HG02884 (cell line): ENCODE measurements at regions not wholly inside any gene's neighbourhood (a gene's known extent, or its start where the extent isn't known, plus 50 kb on each side); places are given as distances from the start of the nearest gene placed in this dataset.

Experiments used
- ATAC-seq: cut with Tn5 transposase; IDR thresholded peaks from one replicate; pipeline ENCODE4 v1.9.1; 2021; ENCODE audit warnings: mild to moderate bottlenecking, moderate library complexity; ENCODE audit not compliant: unreplicated experiment

DNA sequence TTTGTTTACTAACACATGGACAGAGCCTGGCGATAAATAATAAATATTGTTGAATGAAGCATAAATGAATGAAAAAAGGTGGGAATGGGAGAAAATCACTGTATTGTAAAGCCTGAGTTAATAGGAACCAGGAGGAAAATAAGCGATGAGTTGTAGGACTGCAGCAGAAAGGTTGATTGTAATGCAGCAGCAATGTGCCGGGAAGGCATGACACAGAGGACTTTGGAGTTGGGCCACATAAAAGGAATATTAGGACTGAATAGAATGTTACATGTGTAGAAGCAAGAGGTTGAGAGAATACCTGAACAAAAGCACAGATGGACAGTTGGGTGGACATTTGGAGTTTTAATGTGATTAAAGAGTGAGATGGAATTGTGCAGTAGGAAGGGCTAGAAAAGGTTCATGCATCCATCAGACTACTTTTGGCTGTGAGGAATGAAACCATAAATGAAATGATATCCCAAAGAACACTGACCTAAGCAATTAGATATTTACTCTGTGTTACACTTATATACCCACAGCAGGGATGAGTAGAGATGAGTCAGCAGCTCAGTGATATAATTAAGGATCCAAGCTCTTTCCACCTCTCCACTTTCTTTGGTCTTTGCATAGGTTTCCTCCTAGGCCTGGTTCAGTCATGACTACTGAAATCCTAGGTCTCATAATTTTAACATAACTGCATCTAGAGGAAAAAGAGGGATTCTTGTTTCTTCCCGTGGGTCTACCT is 55.4 kb downstream of the CCER1 start:
- no peak for ATAC-seq

DNA sequence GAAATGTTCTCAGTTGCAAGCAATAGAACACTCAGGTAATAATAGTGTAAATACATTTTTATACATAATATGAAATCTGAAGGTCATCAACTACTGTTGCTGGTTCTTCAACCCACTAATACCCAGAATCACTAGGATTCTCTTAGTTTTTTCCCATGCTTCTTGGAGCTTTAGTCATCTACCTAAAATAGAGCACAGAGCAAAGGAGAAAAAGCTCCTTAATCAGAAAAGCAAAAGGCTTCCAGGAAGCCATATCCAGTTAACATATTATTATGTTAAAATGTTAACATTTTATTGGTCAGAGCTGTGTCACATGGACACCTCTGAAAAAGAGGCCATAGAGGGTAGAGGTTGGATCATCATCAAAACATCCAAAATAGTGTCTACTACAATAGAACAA is 57.0 kb downstream of the CCER1 start:
- ATAC-seq: no peak

DNA sequence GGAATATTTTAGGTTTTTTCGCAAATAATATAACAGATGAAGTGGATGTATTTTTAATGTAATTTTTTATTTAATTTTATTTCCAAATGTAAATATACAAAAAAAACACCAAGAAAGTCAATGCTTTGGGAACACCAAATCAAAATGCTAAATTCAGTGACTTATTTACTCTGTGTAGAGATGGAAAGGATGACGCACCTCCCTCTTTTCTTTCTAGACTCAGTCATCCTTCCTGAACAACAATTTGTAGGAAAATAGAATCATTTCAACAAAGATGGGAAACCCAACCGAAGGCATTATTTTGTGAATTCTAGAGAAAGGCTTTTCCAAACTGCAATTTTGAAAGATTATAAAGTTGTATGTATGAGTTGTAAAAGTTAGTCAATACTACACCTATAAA is 57.7 kb downstream of the CCER1 start:
- ATAC-seq: no peak

DNA sequence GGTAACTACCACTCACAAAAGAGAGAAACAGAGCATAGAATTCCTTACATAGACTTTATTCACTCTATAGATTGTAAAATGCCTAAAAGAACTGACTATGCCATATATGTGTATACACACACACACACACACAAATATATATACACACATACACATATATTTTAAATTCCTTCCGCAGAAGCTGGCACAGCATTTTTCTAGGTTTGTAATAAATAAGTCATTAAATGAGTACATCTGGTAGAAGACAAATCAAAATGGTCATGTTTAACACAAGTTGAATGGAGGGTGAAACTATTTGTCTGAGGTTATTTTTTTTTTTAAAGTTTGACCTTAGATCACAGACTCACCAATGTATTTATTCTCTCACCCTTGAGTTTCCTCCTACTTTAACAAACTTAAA is 58.2 kb downstream of the CCER1 start:
- ATAC-seq: no peak

DNA sequence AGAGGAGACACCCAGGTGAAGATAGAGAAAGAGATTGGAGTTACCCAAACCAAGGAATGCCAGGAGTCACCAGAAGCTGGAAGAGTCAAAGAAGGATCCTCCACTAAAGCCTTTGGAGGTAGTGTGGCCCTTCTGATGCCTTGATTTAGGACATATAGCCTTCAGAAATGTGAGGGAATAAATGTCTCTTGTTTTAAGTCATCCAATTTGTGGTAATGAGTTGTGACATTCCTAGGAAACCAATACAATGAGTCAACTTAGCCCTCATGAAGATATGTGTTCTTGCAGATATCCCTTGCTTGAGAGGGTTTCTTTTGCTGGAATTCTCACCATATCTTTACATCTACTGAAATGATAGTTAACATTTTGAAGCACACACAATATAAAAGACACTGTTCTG is 58.8 kb downstream of the CCER1 start:
- ATAC-seq: no peak

DNA sequence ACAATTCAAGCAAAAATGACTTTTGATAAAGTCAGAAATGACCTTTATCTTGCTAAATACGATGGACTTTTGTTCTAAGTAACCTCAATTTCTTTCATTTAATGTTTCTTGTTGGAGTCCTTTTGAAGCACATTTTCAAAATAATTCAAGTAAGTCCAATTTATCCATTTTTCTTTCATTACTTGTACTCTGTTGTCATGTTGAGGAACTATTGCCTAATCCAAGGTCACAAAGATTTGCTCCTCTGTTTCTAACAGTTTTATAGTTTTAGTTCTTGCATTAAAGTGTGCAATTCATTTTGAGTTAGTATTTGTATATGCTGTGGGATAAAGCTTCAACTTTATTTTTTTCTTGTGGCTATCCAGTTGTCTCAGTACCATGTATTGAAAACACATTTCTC is 66.7 kb downstream of the CCER1 start:
- ATAC-seq: no peak

DNA sequence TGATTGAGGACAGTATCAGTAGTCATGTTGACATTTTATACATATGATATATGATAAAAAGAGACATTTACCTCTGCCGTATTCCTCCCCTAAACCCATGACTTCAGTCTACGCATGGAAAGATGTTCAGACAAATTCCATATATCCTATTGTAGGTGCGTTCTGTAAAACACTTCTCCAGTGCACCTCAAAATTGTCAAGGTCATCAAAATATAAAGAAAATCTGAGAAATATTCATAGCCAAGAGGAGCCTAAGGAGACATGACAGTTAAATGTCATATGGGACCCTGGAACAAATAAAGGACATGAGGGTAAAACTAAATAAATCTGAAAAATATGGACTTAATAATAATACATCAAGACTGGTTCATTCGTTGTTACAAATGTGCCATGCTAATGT is 71.5 kb downstream of the CCER1 start:
- ATAC-seq: no peak

DNA sequence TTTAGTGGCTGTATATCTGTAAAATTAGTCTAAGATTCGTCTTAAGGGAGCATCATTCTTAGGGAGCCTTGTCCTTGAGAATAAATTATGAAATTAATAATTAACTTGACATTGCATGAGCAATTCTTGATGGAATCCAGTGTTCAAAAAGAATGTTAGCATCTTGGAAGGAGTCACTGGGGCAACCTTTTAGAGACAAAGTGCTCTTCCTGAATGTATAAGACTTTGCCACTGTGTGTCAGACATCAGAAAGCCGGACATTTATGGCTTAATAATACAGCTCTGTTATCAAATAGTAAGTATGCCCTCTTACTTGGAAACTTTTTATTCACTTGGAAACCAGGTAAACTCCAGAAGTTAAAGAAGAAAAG is 83.3 kb downstream of the CCER1 start:
- no peak for ATAC-seq

DNA sequence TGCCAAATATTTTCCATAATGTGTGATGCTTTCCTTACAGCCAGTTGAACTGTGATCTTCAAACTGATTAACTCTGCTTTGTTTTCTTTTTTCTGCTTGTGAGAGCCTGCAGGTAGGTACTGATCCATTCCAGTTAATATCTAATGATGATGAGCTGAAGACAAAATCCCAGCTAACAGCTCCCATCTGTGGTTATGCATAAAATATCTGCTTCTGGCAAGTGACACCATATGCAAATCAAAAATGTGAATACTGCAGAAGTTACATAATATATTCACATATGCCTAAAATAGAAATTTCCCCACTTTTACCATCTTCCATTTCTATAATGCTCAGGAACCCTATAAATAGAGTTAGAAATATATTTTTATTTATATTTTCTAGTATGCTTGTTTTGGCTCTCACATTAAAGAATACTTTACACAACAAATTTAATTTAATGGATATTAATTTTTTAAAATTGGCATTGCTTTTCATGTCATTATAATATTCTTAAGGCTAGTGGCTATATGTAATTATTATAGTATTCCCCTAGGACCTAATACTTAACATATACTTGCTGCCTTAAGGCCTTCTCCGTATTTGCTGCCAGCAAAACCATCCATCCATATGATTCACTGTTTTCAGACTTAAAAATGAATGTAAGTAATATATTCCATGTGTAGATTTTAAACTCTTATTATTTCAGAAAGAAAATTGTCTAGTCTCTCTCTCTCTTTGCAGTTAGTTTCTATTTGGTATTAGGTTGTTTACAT is 83.8 kb downstream of the CCER1 start:
- ATAC-seq: no peak

DNA sequence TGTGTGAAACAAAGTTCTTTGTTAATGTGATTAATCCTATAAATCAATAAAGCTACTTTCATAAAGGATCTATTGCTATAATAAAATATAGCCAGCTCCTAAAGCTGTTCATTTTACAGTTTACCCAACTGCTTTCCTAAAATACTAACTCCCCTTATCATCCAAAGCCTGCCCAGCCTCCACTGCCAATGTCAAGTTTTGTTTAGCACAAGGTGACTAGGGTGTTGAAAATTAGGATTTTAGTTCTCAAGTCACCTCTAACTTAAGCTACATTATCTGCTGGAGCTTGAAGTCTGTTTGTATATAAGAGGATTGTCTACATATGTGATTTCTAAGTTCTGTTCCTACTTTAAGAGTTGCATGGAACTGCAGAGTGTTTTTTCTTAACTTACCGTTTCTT is 86.3 kb downstream of the CCER1 start:
- ATAC-seq: no peak

DNA sequence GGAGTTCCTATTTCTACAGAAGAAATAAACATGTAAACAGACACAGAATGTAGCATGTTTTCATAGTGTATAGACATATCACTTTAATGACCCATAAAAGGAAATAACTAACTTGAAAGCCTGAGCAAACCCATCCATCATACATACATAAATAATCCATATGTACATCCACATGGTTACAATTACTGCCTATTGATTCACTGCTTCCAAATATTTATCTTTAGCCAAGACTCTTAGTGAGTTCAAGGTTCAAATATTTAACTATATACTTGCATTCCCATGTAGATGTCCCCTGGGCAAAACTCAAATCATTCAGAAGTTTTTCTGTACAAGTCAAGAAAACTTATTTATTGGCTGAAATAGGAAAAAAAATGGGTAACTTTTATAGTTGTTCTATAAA is 95.4 kb downstream of the CCER1 start:
- ATAC-seq: no peak

DNA sequence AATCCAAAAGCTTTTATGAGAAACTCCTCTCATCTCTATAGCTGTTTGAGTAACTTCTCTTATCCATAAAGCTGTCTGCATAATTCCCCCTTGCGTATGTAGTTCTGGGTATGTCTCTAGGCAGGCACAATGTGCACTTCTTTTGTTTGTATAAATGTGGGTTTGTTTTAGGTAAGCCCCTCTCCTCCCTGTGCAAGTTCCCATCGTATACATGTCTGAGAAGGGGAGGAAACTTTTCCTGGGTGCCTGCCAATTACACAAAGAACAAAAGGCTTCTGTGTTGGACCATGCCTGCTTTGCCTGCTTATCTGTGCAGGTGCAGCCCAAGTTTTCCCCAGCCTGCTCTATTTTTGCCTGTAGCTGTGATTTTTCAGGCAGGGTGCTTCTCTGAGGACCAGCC is 96.7 kb downstream of the CCER1 start:
- ATAC-seq: no peak

DNA sequence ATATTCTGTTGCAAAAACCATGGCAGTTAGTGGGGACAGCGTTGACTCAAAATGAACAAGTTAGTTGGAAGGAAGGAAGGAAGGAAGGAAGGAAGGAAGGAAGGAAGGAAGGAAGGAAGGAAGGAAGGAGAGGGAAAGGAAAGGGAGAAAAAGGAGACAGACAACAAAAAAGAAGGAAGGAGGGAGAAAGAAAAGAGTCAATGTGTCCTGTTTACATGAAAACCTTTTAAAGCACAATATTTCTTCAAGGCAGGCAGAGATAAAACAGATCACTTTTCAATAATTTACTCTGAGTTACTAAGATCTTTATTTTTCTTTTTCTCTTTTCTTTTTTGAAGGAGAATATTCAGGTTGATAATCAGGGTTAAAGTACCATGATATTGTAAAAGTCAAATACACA is 99.4 kb downstream of the CCER1 start:
- ATAC-seq: no peak

DNA sequence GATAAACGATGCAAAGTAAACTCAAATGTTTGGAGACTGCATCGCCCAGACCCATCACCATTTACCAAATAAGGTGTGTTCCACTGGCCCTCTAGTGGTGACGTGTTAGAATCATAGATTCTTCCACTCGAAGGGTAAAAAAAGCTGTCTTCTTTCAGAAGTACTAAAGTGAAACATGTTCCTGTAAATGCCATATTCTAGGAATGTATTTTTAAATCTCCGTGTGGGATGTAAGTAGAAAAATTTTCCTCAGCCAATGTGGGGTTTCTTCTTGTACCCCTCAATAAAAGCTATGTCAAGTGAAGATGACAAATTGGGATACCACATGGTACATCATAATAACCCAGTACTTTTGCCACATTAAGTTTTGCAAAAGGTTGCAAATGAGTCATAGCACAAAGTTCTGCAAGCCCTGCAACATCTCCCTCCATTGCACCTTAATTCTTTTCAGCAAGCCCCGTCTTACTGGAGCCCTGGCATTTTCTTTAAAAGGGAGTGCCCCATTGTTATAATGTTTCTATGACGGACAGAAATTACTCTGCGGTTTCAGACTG is 100.8 kb downstream of the CCER1 start:
- ATAC-seq: peak; percentile 80

DNA sequence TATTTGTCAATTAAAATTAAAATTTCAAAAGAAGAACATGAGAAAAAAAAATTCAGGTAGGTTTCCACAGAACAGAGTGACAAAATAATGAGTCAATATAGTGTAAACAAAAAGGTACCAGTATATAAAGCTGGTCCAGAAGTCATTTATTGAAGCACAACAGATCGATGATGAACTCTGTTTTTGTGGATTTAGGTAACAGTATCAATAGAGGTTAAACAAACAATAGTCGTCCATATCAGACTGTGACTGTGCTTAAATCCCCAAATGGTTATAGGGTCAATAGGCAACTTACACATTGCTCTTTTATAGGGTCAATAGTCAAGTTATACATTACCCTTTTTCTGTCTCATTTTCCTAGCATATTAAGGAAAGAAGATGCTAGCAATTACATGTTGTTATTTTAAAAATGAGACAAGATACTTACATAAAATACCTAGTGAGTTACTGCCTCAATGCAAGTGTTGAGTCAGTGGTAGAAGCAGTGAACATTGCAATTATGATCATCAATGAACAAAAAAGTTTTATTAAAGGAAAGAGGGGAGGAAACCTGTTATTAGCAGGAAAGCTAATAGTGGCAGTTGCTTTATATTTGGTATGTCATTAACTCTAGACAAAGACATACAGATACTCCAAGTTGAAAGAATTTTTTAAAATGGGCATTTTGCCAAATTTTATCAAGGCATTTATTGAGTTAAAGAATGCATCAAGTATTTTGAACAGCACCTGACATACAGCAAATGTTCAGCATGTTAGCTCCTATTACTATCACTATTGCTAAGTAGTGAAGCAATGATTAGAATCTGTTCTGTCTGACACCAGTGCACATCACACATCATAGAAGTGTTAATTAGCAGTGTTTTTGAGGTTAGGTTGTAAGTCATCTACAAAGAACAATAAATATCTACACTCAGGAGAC is 102.9 kb downstream of the CCER1 start:
- no peak for ATAC-seq

DNA sequence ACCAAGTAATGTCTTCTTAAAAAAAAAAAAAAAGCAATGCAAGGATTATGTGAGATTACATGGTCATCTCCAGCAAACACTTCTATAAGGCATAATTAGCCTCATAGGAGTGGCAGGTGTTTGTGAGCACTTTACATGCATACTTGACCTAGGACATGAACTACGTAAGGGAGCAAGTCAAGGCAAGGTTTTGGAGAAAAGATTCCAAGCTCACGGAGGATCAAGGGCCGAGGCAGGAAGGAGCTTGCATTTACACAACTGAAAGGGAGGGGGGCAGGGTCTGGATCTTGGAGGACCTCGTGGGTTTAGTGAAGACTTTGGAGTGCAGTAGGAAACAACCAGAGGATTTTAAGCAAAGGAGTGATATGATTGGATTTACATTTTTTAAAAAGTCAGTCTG is 112.5 kb downstream of the CCER1 start:
- no peak for ATAC-seq

DNA sequence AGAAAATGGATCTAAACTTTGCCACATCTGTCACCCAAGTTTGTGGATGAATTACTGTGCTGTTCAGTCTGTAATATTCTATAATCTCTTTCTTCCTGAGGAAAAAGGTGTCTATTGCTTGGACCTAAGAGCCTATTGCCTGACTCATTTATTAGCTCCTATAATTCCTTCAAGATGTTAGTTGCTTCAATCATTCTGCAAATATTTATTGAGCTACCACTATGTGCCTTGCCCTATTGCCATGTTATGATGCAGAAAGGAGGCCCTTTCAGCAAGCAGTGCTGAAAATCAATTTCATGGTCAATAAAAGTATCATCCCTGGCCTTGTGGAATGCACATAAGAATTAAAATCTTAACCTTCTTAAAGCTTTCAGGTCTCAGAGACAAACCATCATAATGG is 113.6 kb downstream of the CCER1 start:
- ATAC-seq: no peak

DNA sequence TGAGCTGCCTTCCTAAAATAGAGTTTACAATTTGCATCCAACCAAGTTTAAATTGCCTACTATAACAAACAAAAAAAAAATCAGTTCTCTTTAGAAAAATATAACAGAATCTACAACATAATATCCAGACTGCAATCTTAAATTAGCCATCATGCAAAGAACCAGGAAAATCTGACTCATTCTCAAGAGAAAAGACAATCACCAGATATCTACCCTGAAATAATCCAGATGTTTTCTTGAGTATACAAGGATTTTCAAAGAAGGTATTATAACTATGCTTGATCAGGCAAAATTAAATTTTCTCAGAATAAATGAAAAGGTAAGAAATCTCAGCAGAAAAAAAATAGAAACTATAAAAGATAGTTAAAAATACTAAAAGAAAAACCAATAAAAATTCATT is 115.6 kb downstream of the CCER1 start:
- no peak for ATAC-seq

DNA sequence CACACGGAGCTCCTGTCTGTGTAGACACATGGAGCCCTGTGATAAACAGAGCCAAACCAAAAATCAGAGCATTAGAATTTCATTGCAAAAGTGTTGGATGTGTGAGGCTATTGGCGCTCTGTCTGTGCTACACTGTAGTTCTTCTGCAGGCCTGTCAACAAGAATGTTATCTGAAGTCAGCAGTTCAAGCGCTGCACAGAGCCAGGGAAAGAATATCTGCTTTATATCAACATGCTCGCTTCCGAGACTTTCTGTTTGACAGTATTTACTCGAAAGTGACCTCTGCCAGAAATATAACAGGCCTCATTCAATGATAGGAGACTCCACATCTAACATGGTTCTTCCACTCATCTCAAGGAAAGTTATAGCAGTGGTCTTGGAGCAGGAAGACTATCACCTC is 118.3 kb downstream of the CCER1 start:
- ATAC-seq: no peak

DNA sequence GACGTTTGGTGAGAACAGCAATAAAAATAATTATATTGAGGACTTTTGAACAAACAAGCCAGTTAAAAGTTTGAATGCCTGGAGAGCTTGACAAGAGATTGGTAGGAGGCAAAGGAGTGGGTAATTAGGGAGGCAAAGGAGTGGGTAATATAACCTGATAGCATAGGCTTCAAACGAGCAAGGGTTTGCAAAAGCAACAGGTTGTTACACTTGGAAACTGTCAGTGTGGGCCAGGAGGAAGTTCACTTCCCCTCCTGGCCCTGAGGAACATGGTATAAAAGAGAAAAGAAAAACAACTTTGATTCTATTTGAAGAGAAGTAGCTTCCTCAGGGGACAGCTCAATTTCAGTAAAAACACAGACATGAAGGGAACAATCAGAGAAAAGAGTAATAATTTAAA is 121.7 kb downstream of the CCER1 start:
- no peak for ATAC-seq

DNA sequence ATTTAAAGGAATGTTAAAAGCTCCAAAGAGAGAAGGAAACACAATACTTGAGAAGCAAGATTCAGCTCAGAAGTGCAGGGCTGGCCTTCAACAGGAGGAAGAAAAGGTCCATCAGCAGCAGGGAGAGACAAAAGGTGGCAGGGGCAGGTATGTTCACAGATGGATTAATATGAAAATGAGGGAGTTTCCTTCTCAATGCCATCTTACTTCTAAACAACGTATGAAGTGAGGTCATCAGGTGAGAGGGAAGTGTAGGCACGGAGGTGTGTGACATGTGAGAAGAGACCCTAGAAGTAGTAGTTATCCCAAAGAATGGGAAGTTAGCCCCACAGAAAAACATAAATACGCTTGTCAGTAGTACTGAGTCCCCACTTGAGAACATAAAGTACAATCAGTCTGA is 122.5 kb downstream of the CCER1 start:
- no peak for ATAC-seq
